ENCODE measurements at regions not wholly inside any gene's neighbourhood (a gene's known extent, or its start where the extent isn't known, plus 50 kb on each side); places are given as distances from the start of the nearest gene placed in this dataset.
A peak's percentile ranks its signal among the peaks of the same experiment; 100 is the strongest.

GRCh38 chr2:8534386-8534728 lies 147.5 kb upstream of the ID2 start:
- Histone ChIP-seq H3K36me3 (no peaks in the 10 kb centered on the region), H3K27me3 (no peaks in the 10 kb centered on the region), H3K27ac (replicated peaks in 1 of 4) (peak overlapping the region in 2 of 4 donors; percentile 44 to 52), H3K4me3 (no peak overlapping the region), H3K4me1 (peaks cover 15 to 41% (median 37%) of the 10 kb centered on the region in 4 donors), H3K9me3 (peaks cover 0 to 16% (median 9%) of the 10 kb centered on the region in 4 donors)
- no peak for DNase-seq (ENCODE audit: extremely low spot score)
- WGBS = 91% methylated on average over 11 of the region's 12 CpGs
- intact Hi-C loops (cut with DNase I) = no loop called here
- TF ChIP-seq EP300 (IDR thresholded peaks at IDR 0.05) (no peak), POLR2A (IDR thresholded peaks at IDR 0.05; ENCODE audit: low read depth) (no peak), CTCF (IDR thresholded peaks at IDR 0.05) (no peak), POLR2AphosphoS5 (IDR thresholded peaks at IDR 0.05) (no peak)

GRCh38 chr2:8534729-8535468 lies 147.0 kb upstream of the ID2 start:
- 73% methylated on average over 11 of the region's 15 CpGs for WGBS
- peak overlapping the region; percentile 43 to 60 (median 48) for H3K27ac ChIP-seq (replicated peaks in 1 of 4)
- intact Hi-C loops (cut with DNase I) = no loop called here
- no peaks in the 10 kb centered on the region for H3K27me3 ChIP-seq
- peaks cover 0 to 16% (median 9%) of the 10 kb centered on the region in 4 donors for H3K9me3 ChIP-seq
- no peak for TF ChIP-seq CTCF (IDR thresholded peaks at IDR 0.05)
- peak in 1 of 2 donors; percentile 21 for TF ChIP-seq POLR2AphosphoS5 (IDR thresholded peaks at IDR 0.05)
- TF ChIP-seq EP300 (IDR thresholded peaks at IDR 0.05) = no peak
- no peak for TF ChIP-seq POLR2A (IDR thresholded peaks at IDR 0.05; ENCODE audit: low read depth)
- H3K36me3 ChIP-seq = no peaks in the 10 kb centered on the region
- H3K4me1 ChIP-seq = peaks cover 19 to 47% (median 43%) of the 10 kb centered on the region in 4 donors
- no peak overlapping the region for H3K4me3 ChIP-seq
- DNase-seq (ENCODE audit: extremely low spot score) = no peak

GRCh38 chr2:8535469-8535795 lies 146.4 kb upstream of the ID2 start:
- Histone ChIP-seq H3K27me3 (no peaks in the 10 kb centered on the region), H3K4me1 (peaks cover 23 to 51% (median 47%) of the 10 kb centered on the region in 4 donors), H3K27ac (replicated peaks in 1 of 4) (peak overlapping the region; percentile 43 to 60 (median 48)), H3K36me3 (no peaks in the 10 kb centered on the region), H3K9me3 (peaks cover 0 to 16% (median 9%) of the 10 kb centered on the region in 4 donors), H3K4me3 (no peak overlapping the region)
- TF ChIP-seq CTCF (IDR thresholded peaks at IDR 0.05) (no peak), POLR2A (IDR thresholded peaks at IDR 0.05; ENCODE audit: low read depth) (no peak), EP300 (IDR thresholded peaks at IDR 0.05) (no peak), POLR2AphosphoS5 (IDR thresholded peaks at IDR 0.05) (no peak)
- 81% methylated on average over 5 of the region's 9 CpGs for WGBS
- DNase-seq (ENCODE audit: extremely low spot score) = no peak
- intact Hi-C loops (cut with DNase I) = no loop called here

GRCh38 chr2:8535821-8536685 lies 145.8 kb upstream of the ID2 start:
- Histone ChIP-seq H3K9me3 (peaks cover 0 to 14% (median 8%) of the 10 kb centered on the region in 4 donors), H3K4me3 (no peak overlapping the region), H3K36me3 (no peaks in the 10 kb centered on the region), H3K4me1 (peaks cover 23 to 51% (median 47%) of the 10 kb centered on the region in 4 donors), H3K27me3 (no peaks in the 10 kb centered on the region), H3K27ac (replicated peaks in 1 of 4) (peak overlapping the region; percentile 15 to 60 (median 44))
- DNase-seq (ENCODE audit: extremely low spot score) = no peak
- intact Hi-C loops (cut with DNase I) = no loop called here
- no peak for TF ChIP-seq CTCF (IDR thresholded peaks at IDR 0.05)
- TF ChIP-seq EP300 (IDR thresholded peaks at IDR 0.05) = no peak
- no peak for TF ChIP-seq POLR2AphosphoS5 (IDR thresholded peaks at IDR 0.05)
- TF ChIP-seq POLR2A (IDR thresholded peaks at IDR 0.05; ENCODE audit: low read depth) = no peak
- 82% methylated on average over 19 of the region's 19 CpGs for WGBS

Data from esophagus muscularis mucosa (tissue), 4 donors.